ENCODE measurements at regions not wholly inside any gene's neighbourhood (a gene's known extent, or its start where the extent isn't known, plus 50 kb on each side); places are given as distances from the start of the nearest gene placed in this dataset.

DNA sequence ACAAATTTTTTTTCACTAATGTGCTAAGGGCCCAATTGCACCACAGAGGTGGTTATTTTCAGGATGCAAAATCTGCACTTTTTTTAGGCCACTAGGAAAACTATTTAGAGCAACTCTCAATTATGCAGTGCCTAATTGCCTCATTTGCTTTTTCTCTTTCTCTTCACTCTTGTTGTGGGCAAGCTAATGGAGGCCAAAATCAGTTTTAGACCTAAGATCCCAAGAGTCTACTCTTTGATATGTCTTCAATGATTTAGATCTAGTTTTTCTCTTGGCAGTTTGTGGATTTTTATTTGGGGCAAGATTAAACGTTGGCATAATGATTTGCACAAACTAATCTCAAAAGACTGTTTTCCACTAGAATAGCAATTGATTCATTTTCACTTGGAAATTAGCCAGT, 1996.9 kb downstream of the LRRC4C start:
- no peaks in the 10 kb centered on the region for H3K79me2 ChIP-seq (ENCODE audit: insufficient read depth, low read length)
- H2BK20ac ChIP-seq (ENCODE audit: low read depth, low read length, poor library complexity, severe bottlenecking) = no peak overlapping the region
- H3K56ac ChIP-seq (ENCODE audit: insufficient read length, low read depth, low read length) = no peak overlapping the region
- H2AFZ ChIP-seq (ENCODE audit: low read length) = no peak overlapping the region
- Mint-ChIP-seq H3K36me3 (ENCODE audit: insufficient read depth in 1 of 3, low read depth in 3 of 3) (no peaks in the 10 kb centered on the region), H3K27me3 (ENCODE audit: low read depth) (no peaks in the 10 kb centered on the region), H3K4me3 (no peak overlapping the region), H3K4me1 (no peaks in the 10 kb centered on the region), H3K9me3 (no peaks in the 10 kb centered on the region), H3K27ac (no peak overlapping the region)
- no peak overlapping the region for H2BK5ac ChIP-seq (ENCODE audit: insufficient read length, low read length)
- H3T11ph ChIP-seq (ENCODE audit: low read length) = no peak overlapping the region
- TF ChIP-seq, protein P1, sequence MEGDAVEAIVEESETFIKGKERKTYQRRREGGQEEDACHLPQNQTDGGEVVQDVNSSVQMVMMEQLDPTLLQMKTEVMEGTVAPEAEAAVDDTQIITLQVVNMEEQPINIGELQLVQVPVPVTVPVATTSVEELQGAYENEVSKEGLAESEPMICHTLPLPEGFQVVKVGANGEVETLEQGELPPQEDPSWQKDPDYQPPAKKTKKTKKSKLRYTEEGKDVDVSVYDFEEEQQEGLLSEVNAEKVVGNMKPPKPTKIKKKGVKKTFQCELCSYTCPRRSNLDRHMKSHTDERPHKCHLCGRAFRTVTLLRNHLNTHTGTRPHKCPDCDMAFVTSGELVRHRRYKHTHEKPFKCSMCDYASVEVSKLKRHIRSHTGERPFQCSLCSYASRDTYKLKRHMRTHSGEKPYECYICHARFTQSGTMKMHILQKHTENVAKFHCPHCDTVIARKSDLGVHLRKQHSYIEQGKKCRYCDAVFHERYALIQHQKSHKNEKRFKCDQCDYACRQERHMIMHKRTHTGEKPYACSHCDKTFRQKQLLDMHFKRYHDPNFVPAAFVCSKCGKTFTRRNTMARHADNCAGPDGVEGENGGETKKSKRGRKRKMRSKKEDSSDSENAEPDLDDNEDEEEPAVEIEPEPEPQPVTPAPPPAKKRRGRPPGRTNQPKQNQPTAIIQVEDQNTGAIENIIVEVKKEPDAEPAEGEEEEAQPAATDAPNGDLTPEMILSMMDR (conservative IDR thresholded peaks at IDR 0.05) = no peak
- H3K4ac ChIP-seq (ENCODE audit: low read depth, low read length) = no peak overlapping the region
- no peak overlapping the region for H3K23ac ChIP-seq (ENCODE audit: insufficient read length, low read depth, low read length)
- no peaks in the 10 kb centered on the region for H3K79me1 ChIP-seq (ENCODE audit: insufficient read depth, low read depth, low read length, poor library complexity, severe bottlenecking)
- no peak overlapping the region for H3K9ac ChIP-seq (ENCODE audit: extremely low read depth, insufficient read length, low read length)
- no peaks in the 10 kb centered on the region for H3K9me3 ChIP-seq (ENCODE audit: control insufficient read depth, low read depth, low read length)
- H4K20me1 ChIP-seq (ENCODE audit: control insufficient read depth, insufficient read depth, insufficient read length) = no peaks in the 10 kb centered on the region
- H2AK5ac ChIP-seq (ENCODE audit: insufficient read length, low read length) = no peak overlapping the region
- no peak overlapping the region for H4K91ac ChIP-seq (ENCODE audit: insufficient read length, low read depth, low read length)
- no peak overlapping the region for H4K8ac ChIP-seq (replicated peaks; ENCODE audit: insufficient read length, low read depth, low read length)
- no peaks in the 10 kb centered on the region for H3K23me2 ChIP-seq (ENCODE audit: insufficient read length, low read depth, low read length, poor library complexity, severe bottlenecking)
- no peaks in the 10 kb centered on the region for H3K4me1 ChIP-seq (ENCODE audit: insufficient read depth, low read length)
- DNase-seq = no peak
- H3K14ac ChIP-seq (ENCODE audit: insufficient read depth, low read length) = no peak overlapping the region
- H2BK12ac ChIP-seq (ENCODE audit: insufficient read length, low read depth, low read length) = no peak overlapping the region
- H2BK15ac ChIP-seq (ENCODE audit: low read depth, low read length) = no peak overlapping the region
- H2BK120ac ChIP-seq (ENCODE audit: low read depth, low read length, poor library complexity, severe bottlenecking) = no peak overlapping the region
- no peak overlapping the region for H3K18ac ChIP-seq (ENCODE audit: insufficient read length, low read depth, low read length)
- H3K27ac ChIP-seq (ENCODE audit: insufficient read length, low read depth, low read length) = no peak overlapping the region
- H4K5ac ChIP-seq (ENCODE audit: insufficient read length, low read depth, low read length) = no peak overlapping the region
- no CpG with 5 or more reads among the region's 1 CpG for WGBS (ENCODE audit: extremely low coverage, insufficient read length, low lambda C conversion rate)
- H3K4me2 ChIP-seq (ENCODE audit: insufficient read depth, insufficient read length, low read length) = no peak overlapping the region
- H3K27me3 ChIP-seq (ENCODE audit: insufficient read depth, low read length) = no peaks in the 10 kb centered on the region
